GM18907 (cell line): ENCODE measurements at regions not wholly inside any gene's neighbourhood (a gene's known extent, or its start where the extent isn't known, plus 50 kb on each side); places are given as distances from the start of the nearest gene placed in this dataset.
"Not testable (repeated sequence)": the region's sequence is repeated elsewhere in the genome, so short reads cannot be mapped to it uniquely, and the experiment has no call there.

Experiments used
- ATAC-seq: cut with Tn5 transposase; IDR thresholded peaks from one replicate; pipeline ENCODE4 v1.9.1; 2021; ENCODE audit warnings: mild to moderate bottlenecking, moderate library complexity; ENCODE audit not compliant: unreplicated experiment

GRCh38 chr1:215023155-215023832 is 59.2 kb upstream of the KCNK2 start:
- ATAC-seq: no peak

GRCh38 chr1:215028954-215029353 is 53.6 kb upstream of the KCNK2 start:
- ATAC-seq: no peak

GRCh38 chr1:215030581-215030980 is 52.0 kb upstream of the KCNK2 start:
- not testable (repeated sequence) for ATAC-seq

- no peak for ATAC-seq
These were observed 51.1 kb upstream of the KCNK2 start for GRCh38 chr1:215031392-215031791.
